GM18526 (cell line): ENCODE measurements at regions not wholly inside any gene's neighbourhood (a gene's known extent, or its start where the extent isn't known, plus 50 kb on each side); places are given as distances from the start of the nearest gene placed in this dataset.

Source experiments
- POLR2A ChIP-seq: IDR thresholded peaks from 3 replicates; pipeline ENCODE4 v1.6.1; 2011; ENCODE audit not compliant: insufficient read length; ENCODE audit errors: extremely low read depth

GRCh38 chr14:62076368-62076767 lies 314.1 kb downstream of the SNAPC1 start:
- no peak for TF ChIP-seq POLR2A

GRCh38 chr14:62076825-62077605 lies 314.8 kb downstream of the SNAPC1 start:
- TF ChIP-seq POLR2A, result no peak

- no peak for TF ChIP-seq POLR2A
Measured at GRCh38 chr14:62077676-62078261, 315.5 kb downstream of the SNAPC1 start.

- TF ChIP-seq POLR2A, result no peak
Measured at GRCh38 chr14:62079038-62079437, 316.8 kb downstream of the SNAPC1 start.

- TF ChIP-seq POLR2A, result peak; percentile 41
Measured at GRCh38 chr14:62081012-62081612, 318.9 kb downstream of the SNAPC1 start.

GRCh38 chr14:62081951-62082350 lies 319.7 kb downstream of the SNAPC1 start:
- no peak for TF ChIP-seq POLR2A

GRCh38 chr14:62082779-62083178 lies 320.6 kb downstream of the SNAPC1 start:
- TF ChIP-seq POLR2A, result no peak

- TF ChIP-seq POLR2A, result no peak
Measured at GRCh38 chr14:62084020-62084419, 321.8 kb downstream of the SNAPC1 start.

GRCh38 chr14:62087191-62087590 lies 325.0 kb downstream of the SNAPC1 start:
- no peak for TF ChIP-seq POLR2A

GRCh38 chr14:62093736-62094135 lies 331.5 kb downstream of the SNAPC1 start:
- TF ChIP-seq POLR2A, result no peak

GRCh38 chr14:62097072-62097471 lies 334.9 kb downstream of the SNAPC1 start:
- no peak for TF ChIP-seq POLR2A

GRCh38 chr14:62097824-62098223 lies 335.6 kb downstream of the SNAPC1 start:
- no peak for TF ChIP-seq POLR2A

GRCh38 chr14:62098357-62098756 lies 336.1 kb downstream of the SNAPC1 start:
- no peak for TF ChIP-seq POLR2A

GRCh38 chr14:62099091-62099490 lies 336.9 kb downstream of the SNAPC1 start:
- no peak for TF ChIP-seq POLR2A

- no peak for TF ChIP-seq POLR2A
Measured at GRCh38 chr14:62101189-62101588, 339.0 kb downstream of the SNAPC1 start.

GRCh38 chr14:62101673-62102348 lies 339.6 kb downstream of the SNAPC1 start:
- TF ChIP-seq POLR2A, result no peak
